Lower leg skin (tissue), 3 donors: ENCODE measurements at regions not wholly inside any gene's neighbourhood (a gene's known extent, or its start where the extent isn't known, plus 50 kb on each side); places are given as distances from the start of the nearest gene placed in this dataset.

Experiments used
- POLR2A ChIP-seq, 2 donors: fragments of 450-650 bp; IDR thresholded peaks; one replicate each; pipeline ENCODE4 v1.6.1; 2016 to 2017; ENCODE audit warnings: antibody characterized with exemption in 2 of 2, mild to moderate bottlenecking in 1 of 2, moderate library complexity in 1 of 2
- TF ChIP-seq, protein P1 (sequence below), 3 donors: fragments of 450-650 bp; IDR thresholded peaks; one replicate each; pipeline ENCODE4 v1.5.1; 2016; ENCODE audit warnings: antibody characterized with exemption in 3 of 3, mild to moderate bottlenecking in 3 of 3, moderate library complexity in 2 of 3

DNA sequence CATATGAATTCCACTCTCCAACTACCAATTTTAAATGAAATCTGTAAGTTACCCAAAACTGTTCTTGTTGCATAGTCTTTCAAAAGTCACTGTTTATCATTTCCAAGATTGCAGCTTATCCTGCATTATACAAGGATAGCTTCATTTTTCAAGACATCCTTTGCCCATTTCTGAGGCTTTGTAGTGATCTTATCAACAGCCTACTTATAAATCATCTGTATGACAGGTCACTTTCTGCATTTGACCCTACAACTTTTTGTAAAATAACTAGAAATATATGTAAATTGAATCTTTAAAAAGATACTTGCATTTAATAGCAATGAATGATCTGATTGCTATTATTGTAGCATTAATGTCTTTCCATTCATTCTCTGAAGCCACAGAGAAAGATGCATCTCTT lies 521.1 kb downstream of the UTRN start:
- TF ChIP-seq, protein P1, sequence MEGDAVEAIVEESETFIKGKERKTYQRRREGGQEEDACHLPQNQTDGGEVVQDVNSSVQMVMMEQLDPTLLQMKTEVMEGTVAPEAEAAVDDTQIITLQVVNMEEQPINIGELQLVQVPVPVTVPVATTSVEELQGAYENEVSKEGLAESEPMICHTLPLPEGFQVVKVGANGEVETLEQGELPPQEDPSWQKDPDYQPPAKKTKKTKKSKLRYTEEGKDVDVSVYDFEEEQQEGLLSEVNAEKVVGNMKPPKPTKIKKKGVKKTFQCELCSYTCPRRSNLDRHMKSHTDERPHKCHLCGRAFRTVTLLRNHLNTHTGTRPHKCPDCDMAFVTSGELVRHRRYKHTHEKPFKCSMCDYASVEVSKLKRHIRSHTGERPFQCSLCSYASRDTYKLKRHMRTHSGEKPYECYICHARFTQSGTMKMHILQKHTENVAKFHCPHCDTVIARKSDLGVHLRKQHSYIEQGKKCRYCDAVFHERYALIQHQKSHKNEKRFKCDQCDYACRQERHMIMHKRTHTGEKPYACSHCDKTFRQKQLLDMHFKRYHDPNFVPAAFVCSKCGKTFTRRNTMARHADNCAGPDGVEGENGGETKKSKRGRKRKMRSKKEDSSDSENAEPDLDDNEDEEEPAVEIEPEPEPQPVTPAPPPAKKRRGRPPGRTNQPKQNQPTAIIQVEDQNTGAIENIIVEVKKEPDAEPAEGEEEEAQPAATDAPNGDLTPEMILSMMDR (IDR thresholded peaks at IDR 0.05), result no peak
- TF ChIP-seq POLR2A (IDR thresholded peaks at IDR 0.05), result no peak
